GM12878 (cell line): ENCODE measurements at regions not wholly inside any gene's neighbourhood (a gene's known extent, or its start where the extent isn't known, plus 50 kb on each side); places are given as distances from the start of the nearest gene placed in this dataset.

Experiments
- BMI1 ChIP-seq: fragments of 450-650 bp; IDR thresholded peaks from 2 replicates; pipeline ENCODE4 v1.6.1; 2016; ENCODE audit warnings: mild to moderate bottlenecking, moderate library complexity, borderline replicate concordance
- CHD4 ChIP-seq: fragments of 200-600 bp; sonication (generic); IDR thresholded peaks from 2 replicates; pipeline ENCODE4 v1.6.1; 2016; ENCODE audit warnings: mild to moderate bottlenecking
- CREB1 ChIP-seq: IDR thresholded peaks from 2 replicates; pipeline ENCODE4 v1.6.1; 2012; ENCODE audit warnings: low read depth, mild to moderate bottlenecking, inconsistent platforms
- CTCF ChIP-seq, 3 experiments: IDR thresholded peaks in 2 of 3; conservative IDR thresholded peaks in 1 of 3; 2 replicates each; pipeline ENCODE4 v1.5.1; 2011; ENCODE audit warnings: low read depth in 3 of 3, low read length in 3 of 3, mild to moderate bottlenecking in 3 of 3, control low read depth in 2 of 3, moderate library complexity in 2 of 3, inconsistent platforms in 1 of 3, mixed read lengths in 1 of 3; ENCODE audit not compliant: control insufficient read depth in 2 of 3, insufficient read depth in 1 of 3; ENCODE audit errors: extremely low read depth in 1 of 3
- HDGF ChIP-seq: fragments of 450-650 bp; IDR thresholded peaks from 2 replicates; pipeline ENCODE4 v1.6.1; 2016; ENCODE audit warnings: antibody characterized with exemption
- MAX ChIP-seq: IDR thresholded peaks from 2 replicates; pipeline ENCODE4 v1.6.1; 2012; ENCODE audit warnings: low read depth, low read length, improper control_type of control experiment
- NFYA ChIP-seq: IDR thresholded peaks from 2 replicates; pipeline ENCODE4 v1.6.1; 2011; ENCODE audit warnings: low read depth, mild to moderate bottlenecking, low read length, improper control_type of control experiment, borderline replicate concordance
- PBX3 ChIP-seq: IDR thresholded peaks from 2 replicates; pipeline ENCODE4 v1.6.1; 2011; ENCODE audit warnings: mild to moderate bottlenecking, low read depth, low read length, moderate library complexity; ENCODE audit not compliant: insufficient replicate concordance
- RCOR1 ChIP-seq: conservative IDR thresholded peaks from 2 replicates; pipeline ENCODE4 v1.6.1; 2012; ENCODE audit warnings: low read depth, low read length, improper control_type of control experiment
- REST ChIP-seq: IDR thresholded peaks from 2 replicates; pipeline ENCODE4 v1.6.1; 2012; ENCODE audit warnings: mild to moderate bottlenecking, low read depth, low read length
- TAF1 ChIP-seq: IDR thresholded peaks from 2 replicates; pipeline ENCODE4 v1.6.1; 2011; ENCODE audit warnings: mild to moderate bottlenecking, low read depth, low read length, borderline replicate concordance
- ZBTB4 ChIP-seq: fragments of 450-650 bp; formaldehyde crosslinking; IDR thresholded peaks from 2 replicates; pipeline ENCODE4 v1.4.0; 2022; ENCODE audit warnings: mild to moderate bottlenecking, moderate library complexity

- TF ChIP-seq TAF1 (no peak), RCOR1 (no peak), ZBTB4 (CRISPR knock-in tag) (no peak), REST (no peak), CHD4 (no peak), CTCF (IDR thresholded peaks at IDR 0.05 in 2 of 3, conservative IDR thresholded peaks at IDR 0.05 in 1 of 3; ENCODE audit: control insufficient read depth in 2 of 3, extremely low read depth in 1 of 3, insufficient read depth in 1 of 3, low read depth in 3 of 3, low read length in 3 of 3) (no peak), CREB1 (no peak), BMI1 (no peak), NFYA (no peak), HDGF (no peak), MAX (no peak), PBX3 (no peak)
Observed at GRCh38 chr22:48352086-48352911, 1475.4 kb downstream of the BRD1 start.
